GM12878 (cell line): ENCODE measurements at regions not wholly inside any gene's neighbourhood (a gene's known extent, or its start where the extent isn't known, plus 50 kb on each side); places are given as distances from the start of the nearest gene placed in this dataset.

Experiments
- ATAC-seq: fragments of 200-7000 bp; cut with Tn5 transposase; 3 replicates; pipeline ENCODE4 v1.9.1; 2020; ENCODE audit warnings: mild to moderate bottlenecking, moderate library complexity
- BruUV-seq: library from RNA; stranded (reverse); fragments of 400-500 nt; replicated peaks from 2 replicates; lab custom pipeline; 2021; lab: Mats Ljungman, UMichigan
- CTCF ChIA-PET: fragments of 300-600 bp; sonication (Branson Sonifier 250); formaldehyde crosslinking; extraction: SDS; loops from one replicate; lab custom pipeline; 2021; ENCODE audit warnings: inconsistent platforms; lab: Yijun Ruan, JAX
- POLR2A ChIA-PET: fragments of 350-600 bp; formaldehyde crosslinking; extraction: SDS; loops from one replicate; lab custom pipeline; 2021; ENCODE audit warnings: inconsistent platforms; lab: Charles Lee
- RAD21 ChIA-PET: fragments of 300-600 bp; sonication (Branson Sonifier 250); formaldehyde crosslinking; loops from one replicate; lab custom pipeline; 2023; ENCODE audit warnings: antibody characterized with exemption; ENCODE audit not compliant: unreplicated experiment; lab: Charles Lee
- SMC1A ChIA-PET: fragments of 300-600 bp; sonication (Branson Sonifier 250); formaldehyde crosslinking; loops from one replicate; lab custom pipeline; 2023; ENCODE audit not compliant: unreplicated experiment, uncharacterized antibody; lab: Charles Lee
- DNase-seq: peaks from one replicate; pipeline ENCODE4 v3.0.0-alpha.2; 2011; ENCODE audit warnings: low read depth, low spot score
- FAIRE-seq: peaks from 3 replicates; lab custom pipeline; 2011; peaks lifted over from hg19 to GRCh38; lab: Jason Lieb, UNC
- H2AFZ ChIP-seq: 2 replicates; pipeline ENCODE4 v1.6.0; 2011; ENCODE audit warnings: low read depth, low read length, control low read depth; ENCODE audit not compliant: control insufficient read depth
- H3K27ac ChIP-seq: 2 replicates; pipeline ENCODE4 v1.5.1; 2011; ENCODE audit warnings: control low read depth; ENCODE audit not compliant: control insufficient read depth, insufficient read depth
- H3K27me3 ChIP-seq, 2 experiments: replicated peaks in 1 of 2; 2 replicates each; pipeline versions ENCODE4 v1.6.0 to v1.6.1; 2011; ENCODE audit warnings: low read length in 1 of 2; ENCODE audit not compliant: control insufficient read depth in 2 of 2, insufficient read depth in 2 of 2
- H3K36me3 ChIP-seq, 2 experiments: 2 replicates each; pipeline ENCODE4 v1.5.1; 2011; ENCODE audit warnings: low read length in 1 of 2; ENCODE audit not compliant: control insufficient read depth in 2 of 2, insufficient read depth in 2 of 2
- H3K4me1 ChIP-seq: 2 replicates; pipeline ENCODE4 v1.6.1; 2011; ENCODE audit warnings: mild to moderate bottlenecking, low read length, moderate library complexity, mixed read lengths; ENCODE audit not compliant: control insufficient read depth, insufficient read depth
- H3K4me2 ChIP-seq: 2 replicates; pipeline ENCODE4 v1.6.0; 2011; ENCODE audit warnings: control low read depth; ENCODE audit not compliant: control insufficient read depth, insufficient read depth
- H3K4me3 ChIP-seq: fragments of 200-600 bp; sonication (generic); 2 replicates; pipeline ENCODE4 v1.5.1; 2016
- H3K79me2 ChIP-seq: 2 replicates; pipeline ENCODE4 v1.6.0; 2011; ENCODE audit warnings: low read length; ENCODE audit not compliant: control insufficient read depth, insufficient read depth
- H3K9ac ChIP-seq: 2 replicates; pipeline ENCODE4 v1.8.0; 2011; ENCODE audit warnings: low read length, control low read depth, mixed read lengths; ENCODE audit not compliant: control insufficient read depth, insufficient read depth
- H3K9me3 ChIP-seq: replicated peaks from 3 replicates; pipeline ENCODE4 v1.5.1; 2011; ENCODE audit warnings: mild to moderate bottlenecking, low read length; ENCODE audit not compliant: control insufficient read depth, insufficient read depth
- H4K20me1 ChIP-seq: 2 replicates; pipeline ENCODE4 v1.6.0; 2011; ENCODE audit not compliant: control insufficient read depth, insufficient read depth
- CHD1 ChIP-seq: IDR thresholded peaks from 2 replicates; pipeline ENCODE4 v1.6.1; 2012; ENCODE audit warnings: low read depth, low read length, improper control_type of control experiment
- FOXK2 ChIP-seq: fragments of 450-650 bp; IDR thresholded peaks from 2 replicates; pipeline ENCODE4 v1.6.1; 2017; ENCODE audit warnings: mild to moderate bottlenecking, moderate library complexity
- HDGF ChIP-seq: fragments of 450-650 bp; IDR thresholded peaks from 2 replicates; pipeline ENCODE4 v1.6.1; 2016; ENCODE audit warnings: antibody characterized with exemption
- KDM1A ChIP-seq: fragments of 200-600 bp; sonication (generic); IDR thresholded peaks from 2 replicates; pipeline ENCODE4 v1.6.1; 2016; ENCODE audit warnings: borderline replicate concordance
- MEF2B ChIP-seq: fragments of 450-650 bp; IDR thresholded peaks from 2 replicates; pipeline ENCODE4 v1.6.1; 2018; ENCODE audit warnings: mild to moderate bottlenecking, moderate library complexity; ENCODE audit not compliant: partially characterized antibody, poor library complexity, severe bottlenecking
- POU2F2 ChIP-seq: IDR thresholded peaks from 3 replicates; pipeline ENCODE4 v1.6.1; 2011; ENCODE audit warnings: low read depth, mild to moderate bottlenecking, low read length, borderline replicate concordance
- SPI1 ChIP-seq: IDR thresholded peaks from 2 replicates; pipeline ENCODE4 v1.6.1; 2011; ENCODE audit warnings: low read depth, mild to moderate bottlenecking, low read length, moderate library complexity, borderline replicate concordance; ENCODE audit not compliant: insufficient read depth
- SREBF1 ChIP-seq: IDR thresholded peaks from 2 replicates; pipeline ENCODE4 v1.6.1; 2012; ENCODE audit warnings: mild to moderate bottlenecking, low read length
- ZNF274 ChIP-seq: IDR thresholded peaks from one replicate; pipeline ENCODE4 v1.8.0; 2011; ENCODE audit not compliant: insufficient read length, insufficient read depth
- ZZZ3 ChIP-seq: IDR thresholded peaks from 2 replicates; pipeline ENCODE4 v1.6.1; 2011; ENCODE audit warnings: low read depth; ENCODE audit not compliant: control insufficient read depth, insufficient read length
- WGBS: methylation state at CpG from one replicate; pipeline ENCODE4 v1.1.6; 2016; ENCODE audit warnings: low lambda C conversion rate; ENCODE audit not compliant: insufficient replicate concordance, insufficient coverage; ENCODE audit errors: missing lambda C conversion rate; 5-methylcytosine and 5-hydroxymethylcytosine counted together
- in situ Hi-C: fragments of 300-500 bp; cut with MboI; formaldehyde crosslinking; loops from 9 replicates; pipeline ENCODE4 v1.14.3; 2018; ENCODE audit warnings: mixed read lengths
- intact Hi-C: fragments of 100-400 bp; cut with micrococcal nuclease; formaldehyde crosslinking; loops from one replicate; pipeline ENCODE4 v1.14.2; 2022; ENCODE audit not compliant: unreplicated experiment
- TF ChIP-seq, protein P1 (sequence below): IDR thresholded peaks from 2 replicates; pipeline ENCODE4 v1.6.1; 2012; ENCODE audit warnings: improper control_type of control experiment, low read depth, low read length; ENCODE audit not compliant: insufficient replicate concordance
- TF ChIP-seq, protein P2 (sequence below): fragments of 450-650 bp; IDR thresholded peaks from 2 replicates; pipeline ENCODE4 v1.6.1; 2017; ENCODE audit warnings: mild to moderate bottlenecking, low read depth, inconsistent platforms; ENCODE audit not compliant: poor library complexity, severe bottlenecking
- TF ChIP-seq, protein P3 (sequence below): fragments of 450-650 bp; IDR thresholded peaks from 2 replicates; pipeline ENCODE4 v1.6.1; 2016; ENCODE audit warnings: mild to moderate bottlenecking
- TF ChIP-seq, protein P4 (sequence below): IDR thresholded peaks from 2 replicates; pipeline ENCODE4 v1.6.1; 2012; ENCODE audit warnings: low read depth, low read length, improper control_type of control experiment

DNA sequence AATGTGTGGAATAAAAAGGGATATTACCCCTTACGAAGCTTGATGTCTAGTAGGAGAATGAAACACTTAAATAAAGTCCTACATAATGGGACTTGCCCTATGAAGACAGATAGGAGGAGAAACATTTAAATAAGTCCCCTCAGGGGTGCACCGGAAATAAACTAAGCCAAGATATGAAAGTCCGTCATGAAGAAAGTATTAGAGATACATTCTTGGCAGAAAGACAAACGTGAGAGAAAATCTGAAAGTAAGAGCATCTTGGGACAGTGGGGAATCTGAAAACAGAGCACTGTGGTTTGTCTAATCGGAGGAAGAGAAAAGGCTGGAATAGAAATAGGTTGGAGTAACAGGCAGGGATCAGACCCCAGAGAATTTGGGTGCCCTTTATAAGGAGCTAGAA is 516.9 kb upstream of the DSEL start:
- Histone ChIP-seq H4K20me1 (no peaks in the 10 kb centered on the region), H3K27me3 (no peaks in the 10 kb centered on the region), H3K4me1 (no peaks in the 10 kb centered on the region), H3K9me3 (no peaks in the 10 kb centered on the region), H3K79me2 (no peaks in the 10 kb centered on the region), H3K9ac (no peak overlapping the region), H3K4me2 (no peak overlapping the region), H2AFZ (no peak overlapping the region), H3K36me3 (no peaks in the 10 kb centered on the region), H3K27ac (no peak overlapping the region), H3K4me3 (no peak overlapping the region)
- ChIA-PET POLR2A (no interaction called here), CTCF (no interaction called here), RAD21 (no interaction called here), SMC1A (interaction anchor here (1.2 kb wide), 1 partner anchor 11 kb away, joined by 5 read pairs; no protein-coding TSS in a partner anchor)
- DNase-seq (no peak), FAIRE-seq (no peak), ATAC-seq (no peak)
- WGBS = 27% methylated on average over 5 of the region's 5 CpGs
- TF ChIP-seq POU2F2 (no peak), CHD1 (no peak), KDM1A (no peak), SPI1 (no peak), ZNF274 (no peak), FOXK2 (no peak), SREBF1 (no peak), ZZZ3 (no peak), MEF2B (no peak), HDGF (no peak)
- TF ChIP-seq, protein P1, sequence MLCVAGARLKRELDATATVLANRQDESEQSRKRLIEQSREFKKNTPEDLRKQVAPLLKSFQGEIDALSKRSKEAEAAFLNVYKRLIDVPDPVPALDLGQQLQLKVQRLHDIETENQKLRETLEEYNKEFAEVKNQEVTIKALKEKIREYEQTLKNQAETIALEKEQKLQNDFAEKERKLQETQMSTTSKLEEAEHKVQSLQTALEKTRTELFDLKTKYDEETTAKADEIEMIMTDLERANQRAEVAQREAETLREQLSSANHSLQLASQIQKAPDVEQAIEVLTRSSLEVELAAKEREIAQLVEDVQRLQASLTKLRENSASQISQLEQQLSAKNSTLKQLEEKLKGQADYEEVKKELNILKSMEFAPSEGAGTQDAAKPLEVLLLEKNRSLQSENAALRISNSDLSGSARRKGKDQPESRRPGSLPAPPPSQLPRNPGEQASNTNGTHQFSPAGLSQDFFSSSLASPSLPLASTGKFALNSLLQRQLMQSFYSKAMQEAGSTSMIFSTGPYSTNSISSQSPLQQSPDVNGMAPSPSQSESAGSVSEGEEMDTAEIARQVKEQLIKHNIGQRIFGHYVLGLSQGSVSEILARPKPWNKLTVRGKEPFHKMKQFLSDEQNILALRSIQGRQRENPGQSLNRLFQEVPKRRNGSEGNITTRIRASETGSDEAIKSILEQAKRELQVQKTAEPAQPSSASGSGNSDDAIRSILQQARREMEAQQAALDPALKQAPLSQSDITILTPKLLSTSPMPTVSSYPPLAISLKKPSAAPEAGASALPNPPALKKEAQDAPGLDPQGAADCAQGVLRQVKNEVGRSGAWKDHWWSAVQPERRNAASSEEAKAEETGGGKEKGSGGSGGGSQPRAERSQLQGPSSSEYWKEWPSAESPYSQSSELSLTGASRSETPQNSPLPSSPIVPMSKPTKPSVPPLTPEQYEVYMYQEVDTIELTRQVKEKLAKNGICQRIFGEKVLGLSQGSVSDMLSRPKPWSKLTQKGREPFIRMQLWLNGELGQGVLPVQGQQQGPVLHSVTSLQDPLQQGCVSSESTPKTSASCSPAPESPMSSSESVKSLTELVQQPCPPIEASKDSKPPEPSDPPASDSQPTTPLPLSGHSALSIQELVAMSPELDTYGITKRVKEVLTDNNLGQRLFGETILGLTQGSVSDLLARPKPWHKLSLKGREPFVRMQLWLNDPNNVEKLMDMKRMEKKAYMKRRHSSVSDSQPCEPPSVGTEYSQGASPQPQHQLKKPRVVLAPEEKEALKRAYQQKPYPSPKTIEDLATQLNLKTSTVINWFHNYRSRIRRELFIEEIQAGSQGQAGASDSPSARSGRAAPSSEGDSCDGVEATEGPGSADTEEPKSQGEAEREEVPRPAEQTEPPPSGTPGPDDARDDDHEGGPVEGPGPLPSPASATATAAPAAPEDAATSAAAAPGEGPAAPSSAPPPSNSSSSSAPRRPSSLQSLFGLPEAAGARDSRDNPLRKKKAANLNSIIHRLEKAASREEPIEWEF = no peak
- TF ChIP-seq, protein P2, sequence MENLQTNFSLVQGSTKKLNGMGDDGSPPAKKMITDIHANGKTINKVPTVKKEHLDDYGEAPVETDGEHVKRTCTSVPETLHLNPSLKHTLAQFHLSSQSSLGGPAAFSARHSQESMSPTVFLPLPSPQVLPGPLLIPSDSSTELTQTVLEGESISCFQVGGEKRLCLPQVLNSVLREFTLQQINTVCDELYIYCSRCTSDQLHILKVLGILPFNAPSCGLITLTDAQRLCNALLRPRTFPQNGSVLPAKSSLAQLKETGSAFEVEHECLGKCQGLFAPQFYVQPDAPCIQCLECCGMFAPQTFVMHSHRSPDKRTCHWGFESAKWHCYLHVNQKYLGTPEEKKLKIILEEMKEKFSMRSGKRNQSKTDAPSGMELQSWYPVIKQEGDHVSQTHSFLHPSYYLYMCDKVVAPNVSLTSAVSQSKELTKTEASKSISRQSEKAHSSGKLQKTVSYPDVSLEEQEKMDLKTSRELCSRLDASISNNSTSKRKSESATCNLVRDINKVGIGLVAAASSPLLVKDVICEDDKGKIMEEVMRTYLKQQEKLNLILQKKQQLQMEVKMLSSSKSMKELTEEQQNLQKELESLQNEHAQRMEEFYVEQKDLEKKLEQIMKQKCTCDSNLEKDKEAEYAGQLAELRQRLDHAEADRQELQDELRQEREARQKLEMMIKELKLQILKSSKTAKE = no peak
- TF ChIP-seq, protein P3, sequence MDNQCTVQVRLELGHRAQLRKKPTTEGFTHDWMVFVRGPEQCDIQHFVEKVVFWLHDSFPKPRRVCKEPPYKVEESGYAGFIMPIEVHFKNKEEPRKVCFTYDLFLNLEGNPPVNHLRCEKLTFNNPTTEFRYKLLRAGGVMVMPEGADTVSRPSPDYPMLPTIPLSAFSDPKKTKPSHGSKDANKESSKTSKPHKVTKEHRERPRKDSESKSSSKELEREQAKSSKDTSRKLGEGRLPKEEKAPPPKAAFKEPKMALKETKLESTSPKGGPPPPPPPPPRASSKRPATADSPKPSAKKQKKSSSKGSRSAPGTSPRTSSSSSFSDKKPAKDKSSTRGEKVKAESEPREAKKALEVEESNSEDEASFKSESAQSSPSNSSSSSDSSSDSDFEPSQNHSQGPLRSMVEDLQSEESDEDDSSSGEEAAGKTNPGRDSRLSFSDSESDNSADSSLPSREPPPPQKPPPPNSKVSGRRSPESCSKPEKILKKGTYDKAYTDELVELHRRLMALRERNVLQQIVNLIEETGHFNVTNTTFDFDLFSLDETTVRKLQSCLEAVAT = no peak
- TF ChIP-seq, protein P4, sequence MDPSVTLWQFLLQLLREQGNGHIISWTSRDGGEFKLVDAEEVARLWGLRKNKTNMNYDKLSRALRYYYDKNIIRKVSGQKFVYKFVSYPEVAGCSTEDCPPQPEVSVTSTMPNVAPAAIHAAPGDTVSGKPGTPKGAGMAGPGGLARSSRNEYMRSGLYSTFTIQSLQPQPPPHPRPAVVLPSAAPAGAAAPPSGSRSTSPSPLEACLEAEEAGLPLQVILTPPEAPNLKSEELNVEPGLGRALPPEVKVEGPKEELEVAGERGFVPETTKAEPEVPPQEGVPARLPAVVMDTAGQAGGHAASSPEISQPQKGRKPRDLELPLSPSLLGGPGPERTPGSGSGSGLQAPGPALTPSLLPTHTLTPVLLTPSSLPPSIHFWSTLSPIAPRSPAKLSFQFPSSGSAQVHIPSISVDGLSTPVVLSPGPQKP = no peak
- in situ Hi-C loops (no loop called here), intact Hi-C loops (no loop called here)
- no TSS peak for BruUV-seq
